Liver (tissue), 3 donors: ENCODE measurements at regions not wholly inside any gene's neighbourhood (a gene's known extent, or its start where the extent isn't known, plus 50 kb on each side); places are given as distances from the start of the nearest gene placed in this dataset.

Experiments used
- CTCF ChIP-seq: fragments of 150-350 bp; IDR thresholded peaks from 2 replicates; pipeline ENCODE4 v1.5.1; 2017; ENCODE audit warnings: improper control_type of control experiment, low read depth, low read length; ENCODE audit not compliant: missing input control
- TAF1 ChIP-seq: conservative IDR thresholded peaks from 2 replicates; pipeline ENCODE4 v1.6.1; 2016; ENCODE audit warnings: antibody characterized with exemption, mild to moderate bottlenecking
- donor health status: healthy.
- donor health status: healthy.

- no peak for TF ChIP-seq CTCF
- TF ChIP-seq TAF1 = no peak
Observed at GRCh38 chr7:19421861-19422260, 276.6 kb upstream of the FERD3L start.
